Neuronal stem cell (in vitro differentiated cells): ENCODE measurements at regions not wholly inside any gene's neighbourhood (a gene's known extent, or its start where the extent isn't known, plus 50 kb on each side); places are given as distances from the start of the nearest gene placed in this dataset.
"Not testable (repeated sequence)": the region's sequence is repeated elsewhere in the genome, so short reads cannot be mapped to it uniquely, and the experiment has no call there.

Experiments
- DNase-seq: peaks from one replicate; pipeline ENCODE4 v3.0.0-alpha.2; 2013; ENCODE audit warnings: low spot score
- H2AFZ ChIP-seq: one replicate; pipeline ENCODE4 v1.6.1; 2013; ENCODE audit warnings: mild to moderate bottlenecking, low read length, inconsistent platforms
- H2AK5ac ChIP-seq: 2 replicates; pipeline ENCODE4 v1.6.1; 2013; ENCODE audit warnings: low read depth, mild to moderate bottlenecking, inconsistent platforms, low read length, moderate library complexity, mixed read lengths
- H2BK120ac ChIP-seq: 2 replicates; pipeline ENCODE4 v1.6.1; 2013; ENCODE audit warnings: low read depth, mild to moderate bottlenecking, inconsistent platforms, low read length, moderate library complexity, mixed read lengths
- H2BK12ac ChIP-seq: one replicate; pipeline ENCODE4 v1.6.1; 2013; ENCODE audit warnings: low read length, inconsistent platforms
- H2BK15ac ChIP-seq: 2 replicates; pipeline ENCODE4 v1.6.1; 2013; ENCODE audit warnings: mild to moderate bottlenecking, low read length, inconsistent platforms, mixed read lengths
- H2BK5ac ChIP-seq: one replicate; pipeline ENCODE4 v1.6.1; 2013; ENCODE audit warnings: inconsistent platforms, mild to moderate bottlenecking, low read length, moderate library complexity
- H3K14ac ChIP-seq: one replicate; pipeline ENCODE4 v1.6.1; 2013; ENCODE audit warnings: low read length, inconsistent platforms
- H3K18ac ChIP-seq: 2 replicates; pipeline ENCODE4 v1.6.1; 2013; ENCODE audit warnings: low read length, inconsistent platforms
- H3K23ac ChIP-seq: 2 replicates; pipeline ENCODE4 v1.6.1; 2013; ENCODE audit warnings: low read depth, mild to moderate bottlenecking, mixed read lengths, low read length, inconsistent platforms; ENCODE audit not compliant: poor library complexity
- H3K27ac ChIP-seq: replicated peaks from 3 replicates; pipeline ENCODE4 v1.5.1; 2013; ENCODE audit warnings: low read length, inconsistent platforms
- H3K27me3 ChIP-seq, 3 experiments: 2 replicates each; pipeline ENCODE4 v1.6.1; 2013; ENCODE audit warnings: low read length in 3 of 3, mild to moderate bottlenecking in 2 of 3, inconsistent platforms in 1 of 3, low read depth in 1 of 3, mixed read lengths in 1 of 3, moderate library complexity in 1 of 3; ENCODE audit not compliant: control insufficient read depth in 3 of 3, insufficient read depth in 3 of 3
- H3K36me3 ChIP-seq, 2 donors: replicated peaks in 1 of 2; 2 replicates each; pipeline ENCODE4 v1.6.1; 2013; ENCODE audit warnings: low read length in 2 of 2; ENCODE audit not compliant: control insufficient read depth in 2 of 2, insufficient read depth in 2 of 2
- H3K4ac ChIP-seq: 2 replicates; pipeline ENCODE4 v1.6.1; 2013; ENCODE audit warnings: inconsistent platforms, mild to moderate bottlenecking, low read length, moderate library complexity
- H3K4me1 ChIP-seq, 2 donors: 1 replicate in 1 of 2; 2 replicates in 1 of 2; pipeline ENCODE4 v1.6.1; 2013; ENCODE audit warnings: low read length in 2 of 2, low read depth in 1 of 2; ENCODE audit not compliant: control insufficient read depth in 2 of 2, insufficient read depth in 1 of 2
- H3K4me2 ChIP-seq: one replicate; pipeline ENCODE4 v1.6.1; 2013; ENCODE audit warnings: mild to moderate bottlenecking, low read length, inconsistent platforms; ENCODE audit not compliant: insufficient read depth, poor library complexity, severe bottlenecking
- H3K4me3 ChIP-seq, 2 donors: 2 replicates each; pipeline ENCODE4 v1.5.1; 2013; ENCODE audit warnings: low read length in 2 of 2, mild to moderate bottlenecking in 2 of 2, inconsistent platforms in 1 of 2, moderate library complexity in 1 of 2
- H3K79me1 ChIP-seq: one replicate; pipeline ENCODE4 v1.6.1; 2013; ENCODE audit warnings: low read depth, mild to moderate bottlenecking, inconsistent platforms, low read length, moderate library complexity
- H3K9ac ChIP-seq: one replicate; pipeline ENCODE4 v1.6.1; 2013; ENCODE audit warnings: mild to moderate bottlenecking, low read depth, low read length, inconsistent platforms; ENCODE audit not compliant: poor library complexity
- H3K9me3 ChIP-seq, 2 donors: replicated peaks in 1 of 2; 2 replicates each; pipeline versions ENCODE3 to v1.6.1; 2013; ENCODE audit warnings: low read length in 2 of 2, mild to moderate bottlenecking in 2 of 2, inconsistent platforms in 1 of 2, low read depth in 1 of 2, mixed read lengths in 1 of 2, moderate library complexity in 1 of 2; ENCODE audit not compliant: control insufficient read depth in 2 of 2, insufficient read depth in 1 of 2
- H4K8ac ChIP-seq: one replicate; pipeline ENCODE4 v1.6.1; 2013; ENCODE audit warnings: low read depth, mild to moderate bottlenecking, inconsistent platforms, low read length, moderate library complexity
- H4K91ac ChIP-seq: one replicate; pipeline ENCODE4 v1.6.1; 2013; ENCODE audit warnings: low read length, low read depth, mild to moderate bottlenecking, inconsistent platforms; ENCODE audit not compliant: poor library complexity
- WGBS, 2 donors: extraction: QIAGEN DNeasy Blood & Tissue Kit; methylation state at CpG; one replicate each; pipeline ENCODE4 v1.1.7; 2013; ENCODE audit warnings: missing lambda C conversion rate in 2 of 2, mixed read lengths in 1 of 2; ENCODE audit not compliant: insufficient read length in 2 of 2, insufficient replicate concordance in 1 of 2; ENCODE audit errors: extremely low coverage in 2 of 2; 5-methylcytosine and 5-hydroxymethylcytosine counted together

- WGBS, 2 donors, result no CpG with 5 or more reads among the region's 3 CpGs
- Histone ChIP-seq H2AFZ (no peak overlapping the region), H3K27ac (no peak overlapping the region), H3K9ac (no peak overlapping the region), H3K4me3 (no peak overlapping the region), H2BK15ac (no peak overlapping the region), H4K91ac (no peak overlapping the region), H2AK5ac (no peak overlapping the region), H3K14ac (no peak overlapping the region), H3K36me3 (no peaks in the 10 kb centered on the region), H3K18ac (no peak overlapping the region), H2BK12ac (no peak overlapping the region), H3K27me3 (no peaks in the 10 kb centered on the region), H3K79me1 (no peaks in the 10 kb centered on the region), H3K23ac (no peak overlapping the region), H2BK5ac (no peak overlapping the region), H2BK120ac (no peak overlapping the region), H3K4me1 (no peaks in the 10 kb centered on the region), H3K4me2 (no peak overlapping the region), H3K9me3 (no peaks in the 10 kb centered on the region), H4K8ac (no peak overlapping the region), H3K4ac (no peak overlapping the region)
- no peak for DNase-seq
Measured at GRCh38 chr7:124630395-124630794, 135.2 kb downstream of the GPR37 start.

- H2BK120ac ChIP-seq, result no peak overlapping the region
- no peak overlapping the region for H2BK15ac ChIP-seq
- DNase-seq, result no peak
- no peaks in the 10 kb centered on the region for H3K9me3 ChIP-seq
- no peak overlapping the region for H3K18ac ChIP-seq
- no peak overlapping the region for H2AFZ ChIP-seq
- H2BK12ac ChIP-seq, result no peak overlapping the region
- no peaks in the 10 kb centered on the region for H3K79me1 ChIP-seq
- H3K4ac ChIP-seq, result no peak overlapping the region
- H4K8ac ChIP-seq, result no peak overlapping the region
- H3K27ac ChIP-seq, result no peak overlapping the region
- no peaks in the 10 kb centered on the region for H3K36me3 ChIP-seq
- H4K91ac ChIP-seq, result no peak overlapping the region
- no peak overlapping the region for H3K4me2 ChIP-seq
- no peak overlapping the region for H3K14ac ChIP-seq
- H2BK5ac ChIP-seq, result no peak overlapping the region
- H3K27me3 ChIP-seq, result no peaks in the 10 kb centered on the region
- no peak overlapping the region for H3K9ac ChIP-seq
- H2AK5ac ChIP-seq, result no peak overlapping the region
- WGBS, 2 donors, result no CpG with 5 or more reads among the region's 1 CpG
- no peak overlapping the region for H3K23ac ChIP-seq
- no peak overlapping the region for H3K4me3 ChIP-seq
- no peaks in the 10 kb centered on the region for H3K4me1 ChIP-seq
Measured at GRCh38 chr7:124618871-124619270, 146.7 kb downstream of the GPR37 start.

GRCh38 chr7:124618051-124618450 is 147.5 kb downstream of the GPR37 start:
- H2AK5ac ChIP-seq, H3K27ac ChIP-seq, H3K4ac ChIP-seq, H3K4me3 ChIP-seq, H3K18ac ChIP-seq, H4K91ac ChIP-seq, H3K36me3 ChIP-seq, H2BK15ac ChIP-seq, H2BK12ac ChIP-seq, H3K4me1 ChIP-seq, H3K14ac ChIP-seq, H4K8ac ChIP-seq, H2BK5ac ChIP-seq, H3K23ac ChIP-seq, H3K9me3 ChIP-seq, H3K79me1 ChIP-seq, H3K27me3 ChIP-seq, DNase-seq, H3K9ac ChIP-seq, H2AFZ ChIP-seq, H2BK120ac ChIP-seq, H3K4me2 ChIP-seq: not testable (repeated sequence)
- WGBS, 2 donors, result no CpG with 5 or more reads among the region's 2 CpGs

GRCh38 chr7:124603066-124603465 is 162.5 kb downstream of the GPR37 start:
- Histone ChIP-seq H3K9me3 (no peaks in the 10 kb centered on the region), H3K27me3 (no peaks in the 10 kb centered on the region), H3K79me1 (no peaks in the 10 kb centered on the region), H2BK120ac (no peak overlapping the region), H3K4ac (no peak overlapping the region), H4K8ac (no peak overlapping the region), H3K4me2 (no peak overlapping the region), H2AK5ac (no peak overlapping the region), H2BK5ac (no peak overlapping the region), H3K27ac (no peak overlapping the region), H3K4me1 (no peaks in the 10 kb centered on the region), H4K91ac (no peak overlapping the region), H3K18ac (no peak overlapping the region), H2BK12ac (no peak overlapping the region), H3K23ac (no peak overlapping the region), H3K36me3 (no peaks in the 10 kb centered on the region), H2AFZ (no peak overlapping the region), H3K14ac (no peak overlapping the region), H2BK15ac (no peak overlapping the region), H3K9ac (no peak overlapping the region), H3K4me3 (no peak overlapping the region)
- no CpG with 5 or more reads among the region's 1 CpG for WGBS, 2 donors
- DNase-seq, result no peak
